GM12891 (cell line): ENCODE measurements at regions not wholly inside any gene's neighbourhood (a gene's known extent, or its start where the extent isn't known, plus 50 kb on each side); places are given as distances from the start of the nearest gene placed in this dataset.

Experiments used
- POLR2A ChIP-seq: IDR thresholded peaks from 2 replicates; pipeline ENCODE4 v1.6.1; 2011; ENCODE audit warnings: low read depth, low read length, control low read depth
- POLR2AphosphoS5 ChIP-seq: IDR thresholded peaks from 2 replicates; pipeline ENCODE4 v1.6.1; 2011; ENCODE audit warnings: low read depth, low read length, control low read depth

DNA sequence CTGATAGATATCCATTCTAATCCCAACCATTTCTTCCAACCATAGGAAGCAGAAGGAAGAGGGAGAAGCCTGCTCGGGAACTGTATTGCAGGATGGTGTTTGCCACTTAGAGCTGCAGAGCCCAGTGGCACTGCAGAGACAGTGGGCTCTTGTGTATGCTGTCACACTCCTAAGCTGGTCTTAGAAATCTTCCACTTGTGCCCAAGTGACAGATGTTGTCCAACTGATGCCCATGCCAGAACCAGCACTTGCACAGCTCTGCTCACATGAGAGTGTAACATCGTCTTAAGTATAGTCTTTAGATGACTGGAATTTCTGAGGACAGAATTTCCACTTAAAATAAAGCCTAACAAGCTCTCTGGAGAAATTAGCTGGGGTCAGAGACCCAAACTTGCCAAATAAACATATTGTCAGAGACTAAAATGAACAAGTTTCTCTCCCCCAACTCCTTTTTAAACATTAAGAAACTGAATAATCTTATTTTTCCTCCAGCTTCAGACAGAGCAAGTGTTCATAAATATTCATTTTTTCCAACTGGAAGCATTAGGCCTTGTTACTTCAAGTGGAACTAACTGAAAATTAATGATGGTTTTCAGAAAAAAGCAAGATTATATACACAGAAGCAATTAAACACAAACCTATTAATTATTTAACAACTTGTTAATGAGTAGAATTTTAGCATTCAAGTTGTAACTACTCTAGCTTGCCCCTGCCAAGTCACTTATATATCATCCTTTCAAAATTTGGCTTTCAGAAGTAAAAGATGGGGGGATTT, 577.3 kb downstream of the AJAP1 start:
- TF ChIP-seq POLR2A (no peak), POLR2AphosphoS5 (no peak)
